Gastroesophageal sphincter (tissue), 4 donors: ENCODE measurements at regions not wholly inside any gene's neighbourhood (a gene's known extent, or its start where the extent isn't known, plus 50 kb on each side); places are given as distances from the start of the nearest gene placed in this dataset.

Experiments
- ATAC-seq: fragments of 150-250 bp; one replicate; pipeline ENCODE4 v1.9.1; 2016; ENCODE audit warnings: mild to moderate bottlenecking, moderate library complexity
- H3K27ac ChIP-seq, 4 donors: fragments of 200-600 bp; sonication (generic) in 3 of 4; 1 replicate in 3 of 4; 2 replicates in 1 of 4; pipeline ENCODE4 v1.5.1; 2016 to 2019
- H3K27me3 ChIP-seq: fragments of 200-600 bp; sonication (generic); one replicate; pipeline ENCODE4 v1.5.1; 2019
- H3K36me3 ChIP-seq, 2 donors: fragments of 200-600 bp; sonication (generic); one replicate each; pipeline ENCODE4 v1.5.1; 2019; ENCODE audit warnings: control low read depth in 1 of 2
- H3K4me1 ChIP-seq, 3 donors: fragments of 200-600 bp; sonication (generic); 1 replicate in 2 of 3; 2 replicates in 1 of 3; pipeline ENCODE4 v1.5.1; 2016 to 2019; ENCODE audit warnings: control low read depth in 2 of 3
- H3K4me3 ChIP-seq, 2 donors: fragments of 200-600 bp; sonication (generic); one replicate each; pipeline ENCODE4 v1.5.1; 2019; ENCODE audit warnings: mild to moderate bottlenecking in 1 of 2, moderate library complexity in 1 of 2
- H3K9me3 ChIP-seq, 3 donors: fragments of 200-600 bp; sonication (generic); one replicate each; pipeline ENCODE4 v1.5.1; 2017 to 2019; ENCODE audit warnings: control low read depth in 2 of 3
- EP300 ChIP-seq: sonication (generic); formaldehyde crosslinking; IDR thresholded peaks from one replicate; pipeline ENCODE4 v1.6.1; 2017; ENCODE audit warnings: antibody characterized with exemption, mild to moderate bottlenecking
- POLR2A ChIP-seq, 2 donors: fragments of 450-650 bp; IDR thresholded peaks; one replicate each; pipeline ENCODE4 v1.6.1; 2017; ENCODE audit warnings: antibody characterized with exemption in 2 of 2, mild to moderate bottlenecking in 2 of 2, moderate library complexity in 1 of 2
- POLR2AphosphoS5 ChIP-seq: sonication (generic); formaldehyde crosslinking; IDR thresholded peaks from one replicate; pipeline ENCODE4 v1.6.1; 2017; ENCODE audit warnings: antibody characterized with exemption
- WGBS, 2 donors: methylation state at CpG; one replicate each; pipeline ENCODE4 v1.1.5; 2018; ENCODE audit warnings: low coverage in 1 of 2; 5-methylcytosine and 5-hydroxymethylcytosine counted together
- TF ChIP-seq, protein P1 (sequence below), 4 experiments: fragments of 200-600 bp in 2 of 4; fragments of 450-650 bp in 2 of 4; sonication (generic) in 1 of 4; IDR thresholded peaks; one replicate each; pipeline ENCODE4 v1.5.1; 2017 to 2019; ENCODE audit warnings: antibody characterized with exemption in 4 of 4, mild to moderate bottlenecking in 2 of 4, moderate library complexity in 2 of 4

DNA sequence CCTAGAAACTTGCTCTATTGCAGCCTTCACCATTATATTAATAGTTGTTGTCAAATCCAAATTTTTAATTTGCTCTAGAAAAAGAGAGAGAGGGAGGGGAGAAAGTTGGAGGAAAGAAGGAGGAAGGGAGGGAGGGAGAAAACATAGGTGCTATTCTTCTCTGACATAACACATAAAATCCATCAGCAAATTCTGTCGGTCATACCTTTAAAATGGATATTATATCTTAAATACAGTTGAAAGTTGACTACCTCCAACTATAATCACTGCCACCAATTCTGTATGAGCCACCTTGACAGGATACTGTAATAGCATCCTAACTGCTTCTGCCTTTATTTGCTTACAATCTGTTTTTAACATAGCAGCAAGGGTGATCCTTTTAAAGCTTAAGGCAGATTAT, 314.7 kb upstream of the ALCAM start:
- H3K9me3 ChIP-seq = no peaks in the 10 kb centered on the region
- TF ChIP-seq POLR2AphosphoS5 = no peak
- TF ChIP-seq, protein P1, sequence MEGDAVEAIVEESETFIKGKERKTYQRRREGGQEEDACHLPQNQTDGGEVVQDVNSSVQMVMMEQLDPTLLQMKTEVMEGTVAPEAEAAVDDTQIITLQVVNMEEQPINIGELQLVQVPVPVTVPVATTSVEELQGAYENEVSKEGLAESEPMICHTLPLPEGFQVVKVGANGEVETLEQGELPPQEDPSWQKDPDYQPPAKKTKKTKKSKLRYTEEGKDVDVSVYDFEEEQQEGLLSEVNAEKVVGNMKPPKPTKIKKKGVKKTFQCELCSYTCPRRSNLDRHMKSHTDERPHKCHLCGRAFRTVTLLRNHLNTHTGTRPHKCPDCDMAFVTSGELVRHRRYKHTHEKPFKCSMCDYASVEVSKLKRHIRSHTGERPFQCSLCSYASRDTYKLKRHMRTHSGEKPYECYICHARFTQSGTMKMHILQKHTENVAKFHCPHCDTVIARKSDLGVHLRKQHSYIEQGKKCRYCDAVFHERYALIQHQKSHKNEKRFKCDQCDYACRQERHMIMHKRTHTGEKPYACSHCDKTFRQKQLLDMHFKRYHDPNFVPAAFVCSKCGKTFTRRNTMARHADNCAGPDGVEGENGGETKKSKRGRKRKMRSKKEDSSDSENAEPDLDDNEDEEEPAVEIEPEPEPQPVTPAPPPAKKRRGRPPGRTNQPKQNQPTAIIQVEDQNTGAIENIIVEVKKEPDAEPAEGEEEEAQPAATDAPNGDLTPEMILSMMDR (IDR thresholded peaks at IDR 0.05) = no peak
- H3K27ac ChIP-seq = no peak overlapping the region
- no peak overlapping the region for H3K4me3 ChIP-seq
- H3K4me1 ChIP-seq = no peaks in the 10 kb centered on the region
- no peaks in the 10 kb centered on the region for H3K36me3 ChIP-seq
- 100% methylated on average over 1 of the region's 1 CpG for WGBS, 2 donors
- ATAC-seq = no peak
- no peaks in the 10 kb centered on the region for H3K27me3 ChIP-seq

DNA sequence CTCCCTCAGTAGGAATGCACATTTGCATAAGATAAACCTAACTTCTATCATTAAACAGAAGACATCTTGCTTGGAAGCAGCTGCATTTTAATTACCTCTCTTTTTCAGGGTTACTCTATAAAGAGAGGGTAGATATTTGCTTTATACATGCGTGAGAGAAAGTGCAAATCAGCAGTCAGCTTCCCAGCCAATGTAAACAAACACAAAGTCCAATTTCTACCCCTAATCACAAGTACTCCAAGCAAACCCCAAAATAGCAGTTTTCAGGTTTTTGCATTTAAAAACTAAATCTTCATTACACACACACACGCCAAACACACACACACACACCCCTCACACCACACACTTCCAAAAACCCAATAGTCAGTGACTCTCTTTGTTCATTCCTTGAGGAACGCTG, 303.9 kb upstream of the ALCAM start:
- Histone ChIP-seq H3K4me3 (no peak overlapping the region), H3K36me3 (no peaks in the 10 kb centered on the region), H3K27ac (no peak overlapping the region), H3K4me1 (no peaks in the 10 kb centered on the region), H3K27me3 (no peaks in the 10 kb centered on the region), H3K9me3 (no peaks in the 10 kb centered on the region)
- no peak for ATAC-seq
- 38 to 49% methylated on average over 3 of the region's 3 CpGs for WGBS, 2 donors
- no peak for TF ChIP-seq POLR2A (IDR thresholded peaks at IDR 0.05)
- no peak for TF ChIP-seq EP300
- no peak for TF ChIP-seq POLR2AphosphoS5
- TF ChIP-seq, protein P1 (IDR thresholded peaks at IDR 0.05) = no peak

GRCh38 chr3:105065895-105066839, 300.5 kb upstream of the ALCAM start:
- H3K4me3 ChIP-seq = no peak overlapping the region
- no peaks in the 10 kb centered on the region for H3K27me3 ChIP-seq
- H3K27ac ChIP-seq = no peak overlapping the region
- no peak for TF ChIP-seq EP300
- no peak for TF ChIP-seq POLR2A (IDR thresholded peaks at IDR 0.05)
- TF ChIP-seq POLR2AphosphoS5 = no peak
- TF ChIP-seq, protein P1 (IDR thresholded peaks at IDR 0.05) = no peak
- no peaks in the 10 kb centered on the region for H3K9me3 ChIP-seq
- no peaks in the 10 kb centered on the region for H3K36me3 ChIP-seq
- no peak for ATAC-seq
- 71% methylated on average over 3 of the region's 8 CpGs for WGBS, 2 donors
- H3K4me1 ChIP-seq = no peaks in the 10 kb centered on the region

- TF ChIP-seq POLR2AphosphoS5 = no peak
- TF ChIP-seq EP300 = no peak
- TF ChIP-seq, protein P1 (IDR thresholded peaks at IDR 0.05) = no peak
- no peak for TF ChIP-seq POLR2A (IDR thresholded peaks at IDR 0.05)
- H3K9me3 ChIP-seq = no peaks in the 10 kb centered on the region
- H3K36me3 ChIP-seq = no peaks in the 10 kb centered on the region
- H3K27me3 ChIP-seq = no peaks in the 10 kb centered on the region
- H3K4me1 ChIP-seq = no peaks in the 10 kb centered on the region
- 71 to 89% methylated on average over 1 to 3 of the region's 3 CpGs for WGBS, 2 donors
- ATAC-seq = no peak
- no peak overlapping the region for H3K27ac ChIP-seq
- no peak overlapping the region for H3K4me3 ChIP-seq
Measured at GRCh38 chr3:105067361-105067760, 299.3 kb upstream of the ALCAM start.
